ENCODE measurements at regions not wholly inside any gene's neighbourhood (a gene's known extent, or its start where the extent isn't known, plus 50 kb on each side); places are given as distances from the start of the nearest gene placed in this dataset.
A peak's percentile ranks its signal among the peaks of the same experiment; 100 is the strongest.

- TF ChIP-seq CTCF (IDR thresholded peaks at IDR 0.05; ENCODE audit: low read depth, low read length) (peak; percentile 26), MAX (IDR thresholded peaks at IDR 0.05; ENCODE audit: low read depth, low read length) (no peak)
These were observed 129.4 kb downstream of the SLC16A9 start for GRCh38 chr10:59580026-59580863.

Data from NB4 (cell line).